Activated CD4-positive, alpha-beta T cell treated with anti-CD3 and anti-CD28 coated beads, Interleukin-2, amount 50 U/mL, for 4 hours (primary cell): ENCODE measurements at regions not wholly inside any gene's neighbourhood (a gene's known extent, or its start where the extent isn't known, plus 50 kb on each side); places are given as distances from the start of the nearest gene placed in this dataset.

Source experiments
- DNase-seq, 2 experiments: peaks; one replicate each; pipeline ENCODE4 v3.0.0-alpha.2; 2020

- no peak for DNase-seq
Observed at GRCh38 chr9:126017758-126018157, 270.6 kb downstream of the PBX3 start.

- no peak for DNase-seq
Observed at GRCh38 chr9:126020836-126021235, 273.7 kb downstream of the PBX3 start.

GRCh38 chr9:126023962-126024361 lies 276.8 kb downstream of the PBX3 start:
- DNase-seq: no peak

- DNase-seq: no peak
Observed at GRCh38 chr9:126024581-126025230, 277.5 kb downstream of the PBX3 start.

GRCh38 chr9:126025991-126026390 lies 278.8 kb downstream of the PBX3 start:
- no peak for DNase-seq

- DNase-seq: no peak
Observed at GRCh38 chr9:126027566-126027965, 280.4 kb downstream of the PBX3 start.

- DNase-seq: no peak
Observed at GRCh38 chr9:126028746-126029145, 281.6 kb downstream of the PBX3 start.

- DNase-seq: no peak
Observed at GRCh38 chr9:126030716-126031115, 283.5 kb downstream of the PBX3 start.

- DNase-seq: no peak
Observed at GRCh38 chr9:126031116-126031515, 283.9 kb downstream of the PBX3 start.

- no peak for DNase-seq
Observed at GRCh38 chr9:126032135-126032534, 285.0 kb downstream of the PBX3 start.

- no peak for DNase-seq
Observed at GRCh38 chr9:126033318-126033717, 286.1 kb downstream of the PBX3 start.

GRCh38 chr9:126033956-126034355 lies 286.8 kb downstream of the PBX3 start:
- DNase-seq: no peak

- DNase-seq: no peak
Observed at GRCh38 chr9:126036881-126037291, 289.7 kb downstream of the PBX3 start.

GRCh38 chr9:126038790-126039189 lies 287.8 kb upstream of the MVB12B start:
- DNase-seq: no peak

- DNase-seq: no peak
Observed at GRCh38 chr9:126043681-126044080, 282.9 kb upstream of the MVB12B start.

- DNase-seq: no peak
Observed at GRCh38 chr9:126049088-126049487, 277.5 kb upstream of the MVB12B start.

- no peak for DNase-seq
Observed at GRCh38 chr9:126049896-126050604, 276.6 kb upstream of the MVB12B start.

GRCh38 chr9:126050605-126050990 lies 276.0 kb upstream of the MVB12B start:
- no peak for DNase-seq

GRCh38 chr9:126051446-126052130 lies 275.0 kb upstream of the MVB12B start:
- DNase-seq: no peak

GRCh38 chr9:126052791-126053190 lies 273.8 kb upstream of the MVB12B start:
- DNase-seq: no peak

GRCh38 chr9:126053913-126054312 lies 272.7 kb upstream of the MVB12B start:
- DNase-seq: no peak

- DNase-seq: no peak
Observed at GRCh38 chr9:126055381-126055985, 271.1 kb upstream of the MVB12B start.

- DNase-seq: no peak
Observed at GRCh38 chr9:126056312-126057021, 270.2 kb upstream of the MVB12B start.
